ENCODE measurements at regions not wholly inside any gene's neighbourhood (a gene's known extent, or its start where the extent isn't known, plus 50 kb on each side); places are given as distances from the start of the nearest gene placed in this dataset.

DNA sequence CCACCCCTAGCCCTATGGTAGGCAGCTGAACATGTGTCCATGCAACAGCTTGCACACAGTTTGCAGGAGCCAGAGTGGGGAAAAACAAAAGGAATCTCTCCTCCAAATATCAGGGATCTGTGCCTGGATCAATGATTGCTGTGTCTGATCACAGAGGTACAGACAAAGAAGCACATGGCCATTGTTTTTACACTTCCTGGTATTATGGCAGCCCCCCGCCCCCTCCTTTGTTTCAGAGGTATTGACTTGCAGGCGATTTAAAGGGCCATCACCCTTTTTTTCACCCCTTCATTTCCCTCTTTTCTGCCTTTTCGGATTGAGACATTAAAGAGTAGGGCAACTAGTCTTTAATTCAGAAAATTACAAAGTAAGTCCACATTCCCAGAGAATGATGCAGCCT, 453.0 kb upstream of the LUZP2 start:
- TF ChIP-seq, protein P1, sequence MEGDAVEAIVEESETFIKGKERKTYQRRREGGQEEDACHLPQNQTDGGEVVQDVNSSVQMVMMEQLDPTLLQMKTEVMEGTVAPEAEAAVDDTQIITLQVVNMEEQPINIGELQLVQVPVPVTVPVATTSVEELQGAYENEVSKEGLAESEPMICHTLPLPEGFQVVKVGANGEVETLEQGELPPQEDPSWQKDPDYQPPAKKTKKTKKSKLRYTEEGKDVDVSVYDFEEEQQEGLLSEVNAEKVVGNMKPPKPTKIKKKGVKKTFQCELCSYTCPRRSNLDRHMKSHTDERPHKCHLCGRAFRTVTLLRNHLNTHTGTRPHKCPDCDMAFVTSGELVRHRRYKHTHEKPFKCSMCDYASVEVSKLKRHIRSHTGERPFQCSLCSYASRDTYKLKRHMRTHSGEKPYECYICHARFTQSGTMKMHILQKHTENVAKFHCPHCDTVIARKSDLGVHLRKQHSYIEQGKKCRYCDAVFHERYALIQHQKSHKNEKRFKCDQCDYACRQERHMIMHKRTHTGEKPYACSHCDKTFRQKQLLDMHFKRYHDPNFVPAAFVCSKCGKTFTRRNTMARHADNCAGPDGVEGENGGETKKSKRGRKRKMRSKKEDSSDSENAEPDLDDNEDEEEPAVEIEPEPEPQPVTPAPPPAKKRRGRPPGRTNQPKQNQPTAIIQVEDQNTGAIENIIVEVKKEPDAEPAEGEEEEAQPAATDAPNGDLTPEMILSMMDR (IDR thresholded peaks at IDR 0.05; ENCODE audit: insufficient read depth, low read depth, low read length, missing control alignments), result no peak
- no peak overlapping the region for H3K4me3 ChIP-seq (ENCODE audit: low read depth, low read length)
- no peak for DNase-seq (ENCODE audit: low read depth)

DNA sequence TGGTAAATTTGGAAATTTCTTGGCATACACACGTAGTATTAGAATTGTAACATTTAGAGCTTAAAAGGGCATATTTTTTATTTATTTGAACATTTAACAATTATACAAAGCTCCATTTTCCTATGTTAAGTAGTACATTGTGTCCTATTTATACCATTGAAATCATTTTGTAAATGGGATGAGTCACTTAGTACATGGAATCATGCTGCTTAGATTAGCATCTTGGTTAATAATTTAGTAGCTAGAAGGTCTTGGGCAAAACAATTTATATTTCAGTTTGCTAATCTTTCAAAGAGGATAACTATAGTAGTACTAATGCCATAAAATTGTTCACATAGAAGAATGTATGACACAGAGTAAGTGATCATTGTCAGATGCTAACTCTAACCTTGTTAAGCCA, 450.1 kb upstream of the LUZP2 start:
- TF ChIP-seq, protein P1 (IDR thresholded peaks at IDR 0.05; ENCODE audit: insufficient read depth, low read depth, low read length, missing control alignments), result no peak
- no peak overlapping the region for H3K4me3 ChIP-seq (ENCODE audit: low read depth, low read length)
- DNase-seq (ENCODE audit: low read depth), result no peak

DNA sequence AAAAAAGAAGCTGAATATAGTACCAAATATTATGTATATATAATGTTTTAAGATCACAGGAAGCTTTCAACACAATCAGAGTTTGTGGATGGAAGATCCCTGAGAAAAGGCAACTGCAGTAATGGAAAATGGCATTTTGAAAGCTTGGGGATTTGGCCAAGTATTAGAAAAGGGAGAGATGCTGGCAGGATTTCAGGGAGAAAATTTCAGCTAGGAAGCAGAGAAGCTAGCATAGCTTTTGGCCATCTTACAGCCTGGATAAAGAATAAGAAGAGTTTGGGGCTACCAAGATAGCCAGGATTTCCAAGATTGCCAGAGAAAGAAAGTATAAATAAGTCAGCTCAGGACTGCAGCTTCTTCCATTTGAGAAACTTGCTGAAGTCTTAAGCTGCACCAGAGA, 440.8 kb upstream of the LUZP2 start:
- no peak for DNase-seq (ENCODE audit: low read depth)
- TF ChIP-seq, protein P1 (IDR thresholded peaks at IDR 0.05; ENCODE audit: insufficient read depth, low read depth, low read length, missing control alignments), result no peak
- H3K4me3 ChIP-seq (ENCODE audit: low read depth, low read length), result no peak overlapping the region

DNA sequence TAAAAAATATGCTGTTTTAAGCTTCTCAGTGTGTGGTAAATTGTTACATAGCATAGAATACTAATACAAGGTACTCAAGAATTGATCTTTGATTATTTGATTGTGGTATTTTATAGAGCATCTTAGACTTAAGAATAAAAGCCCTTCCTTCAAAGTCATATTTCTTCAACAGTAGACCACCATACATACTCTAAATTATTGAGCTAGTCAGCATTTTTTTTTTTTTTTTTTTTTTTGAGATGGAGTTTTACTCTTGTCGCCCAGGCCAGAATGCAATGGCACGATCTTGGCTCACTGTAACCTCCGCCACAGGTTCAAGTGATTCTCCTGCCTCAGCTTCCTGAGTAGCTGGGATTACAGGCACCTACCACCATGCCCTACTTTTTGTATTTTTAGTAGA, 436.7 kb upstream of the LUZP2 start:
- TF ChIP-seq, protein P1 (IDR thresholded peaks at IDR 0.05; ENCODE audit: insufficient read depth, low read depth, low read length, missing control alignments), result no peak
- no peak overlapping the region for H3K4me3 ChIP-seq (ENCODE audit: low read depth, low read length)

DNA sequence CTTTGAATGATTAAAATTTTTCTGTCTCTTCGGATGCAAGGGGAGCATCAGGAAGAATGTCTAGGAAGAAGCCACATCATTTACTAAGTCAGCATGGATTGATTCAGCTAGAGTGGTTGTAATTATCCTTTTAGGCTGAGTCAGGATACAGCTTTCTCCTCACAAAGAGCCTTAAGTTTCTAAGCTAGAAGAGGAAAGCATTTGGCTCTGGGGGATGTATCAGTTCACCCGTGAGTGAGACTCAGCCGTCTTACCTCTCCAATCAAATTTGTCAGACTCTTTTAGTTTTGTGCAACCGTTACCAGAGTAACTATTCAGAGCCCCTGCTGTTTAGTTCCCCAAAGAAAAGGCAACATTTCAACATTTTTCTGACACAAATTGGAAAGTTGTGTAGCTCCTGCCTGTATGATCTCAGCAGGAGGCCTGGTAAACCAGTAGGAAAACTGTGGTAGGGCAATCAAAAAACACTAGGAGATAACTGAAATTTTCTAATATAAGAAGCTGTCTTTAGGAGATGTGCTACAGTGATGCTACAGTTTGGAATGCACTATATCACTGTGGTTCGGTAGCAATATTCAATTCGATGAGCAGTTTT, 432.4 kb upstream of the LUZP2 start:
- TF ChIP-seq, protein P1 (IDR thresholded peaks at IDR 0.05; ENCODE audit: insufficient read depth, low read depth, low read length, missing control alignments), result no peak
- DNase-seq (ENCODE audit: low read depth), result no peak
- H3K4me3 ChIP-seq (ENCODE audit: low read depth, low read length), result no peak overlapping the region

More for the DNA sequence above, 436.7 kb upstream of the LUZP2 start:
- DNase-seq (ENCODE audit: low read depth), result no peak

DNA sequence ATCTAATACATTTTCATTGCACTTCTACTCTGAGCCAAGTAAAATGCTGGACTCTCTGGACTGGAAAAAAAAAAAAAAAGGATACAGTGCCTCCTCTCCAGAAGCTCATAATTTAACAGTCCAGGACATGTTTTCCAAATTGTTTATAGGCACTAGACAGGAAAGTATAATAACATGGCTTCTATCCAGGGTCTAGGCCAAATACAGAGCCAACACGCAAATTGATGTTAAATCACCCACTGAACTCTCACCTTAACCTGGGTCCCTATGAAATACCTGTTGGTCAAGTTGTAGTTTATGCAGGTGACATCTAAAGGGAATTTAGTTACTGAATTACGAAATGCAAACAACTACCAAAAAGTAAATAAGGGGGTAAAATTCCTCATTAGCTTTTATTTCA, 428.7 kb upstream of the LUZP2 start:
- DNase-seq (ENCODE audit: low read depth), result no peak
- TF ChIP-seq, protein P1 (IDR thresholded peaks at IDR 0.05; ENCODE audit: insufficient read depth, low read depth, low read length, missing control alignments), result no peak
- no peak overlapping the region for H3K4me3 ChIP-seq (ENCODE audit: low read depth, low read length)

DNA sequence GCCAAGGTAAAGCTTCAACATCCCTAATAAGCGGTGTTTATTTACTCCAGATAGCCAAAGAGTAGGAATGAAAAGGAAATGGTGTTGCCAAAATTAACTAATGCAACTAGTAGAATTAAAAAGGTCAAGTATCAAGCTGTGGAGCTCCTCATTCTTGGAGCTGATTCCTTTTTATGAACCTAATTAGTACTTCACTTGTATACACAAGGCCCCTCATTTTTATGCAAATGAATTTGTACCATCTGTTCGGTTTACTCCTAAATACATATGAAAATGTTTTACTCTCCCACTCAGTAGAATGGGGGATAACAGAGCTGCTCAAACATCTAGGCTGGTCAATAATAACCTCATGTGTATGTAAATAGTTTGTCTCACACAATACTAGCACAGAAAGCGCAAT, 426.4 kb upstream of the LUZP2 start:
- TF ChIP-seq, protein P1 (IDR thresholded peaks at IDR 0.05; ENCODE audit: insufficient read depth, low read depth, low read length, missing control alignments), result no peak
- no peak for DNase-seq (ENCODE audit: low read depth)

More for the DNA sequence above, 426.4 kb upstream of the LUZP2 start:
- no peak overlapping the region for H3K4me3 ChIP-seq (ENCODE audit: low read depth, low read length)

Measured in GM12865 (cell line).